K562 (cell line): ENCODE measurements at regions not wholly inside any gene's neighbourhood (a gene's known extent, or its start where the extent isn't known, plus 50 kb on each side); places are given as distances from the start of the nearest gene placed in this dataset.

ENCODE experiments used
- KAT7 ChIP-seq: sonication (generic); formaldehyde crosslinking; IDR thresholded peaks from 2 replicates; pipeline ENCODE4 v1.8.0; 2022; ENCODE audit warnings: missing genetic modification reagents, mild to moderate bottlenecking, borderline replicate concordance
- NFYB ChIP-seq: IDR thresholded peaks from 2 replicates; pipeline ENCODE4 v1.6.1; 2011; ENCODE audit warnings: mild to moderate bottlenecking, moderate library complexity; ENCODE audit not compliant: insufficient read length; ENCODE audit errors: extremely low read depth
- ZBTB7A ChIP-seq: IDR thresholded peaks from 2 replicates; pipeline ENCODE4 v1.6.1; 2011; ENCODE audit warnings: low read depth, mild to moderate bottlenecking, low read length, moderate library complexity, borderline replicate concordance; ENCODE audit not compliant: control insufficient read depth
- ZNF311 ChIP-seq: fragments of 250-450 bp; sonication (Bioruptor Pico); IDR thresholded peaks from 2 replicates; pipeline ENCODE4 v1.4.0; 2020; ENCODE audit warnings: mild to moderate bottlenecking, moderate library complexity
- TF ChIP-seq, protein P1 (sequence below): sonication (generic); formaldehyde crosslinking; IDR thresholded peaks from 2 replicates; pipeline ENCODE4 v1.8.1; 2022; ENCODE audit warnings: missing genetic modification reagents
- TF ChIP-seq, protein P2 (sequence below), 3 experiments: IDR thresholded peaks in 2 of 3; conservative IDR thresholded peaks in 1 of 3; 2 replicates each; pipeline ENCODE4 v1.5.1; 2011 to 2012; ENCODE audit warnings: low read length in 3 of 3, mild to moderate bottlenecking in 3 of 3, control low read depth in 2 of 3, improper control_type of control experiment in 1 of 3, inconsistent platforms in 1 of 3, low read depth in 1 of 3, mixed read lengths in 1 of 3, moderate library complexity in 1 of 3; ENCODE audit not compliant: insufficient read depth in 2 of 3
- TF ChIP-seq, protein P3 (sequence below): fragments of 450-650 bp; IDR thresholded peaks from 2 replicates; pipeline ENCODE4 v1.6.1; 2016

GRCh38 chr7:52586704-52587103 lies 448.7 kb upstream of the POM121L12 start:
- TF ChIP-seq NFYB (no peak), ZNF311 (no peak), ZBTB7A (no peak), KAT7 (no peak)
- TF ChIP-seq, protein P1, sequence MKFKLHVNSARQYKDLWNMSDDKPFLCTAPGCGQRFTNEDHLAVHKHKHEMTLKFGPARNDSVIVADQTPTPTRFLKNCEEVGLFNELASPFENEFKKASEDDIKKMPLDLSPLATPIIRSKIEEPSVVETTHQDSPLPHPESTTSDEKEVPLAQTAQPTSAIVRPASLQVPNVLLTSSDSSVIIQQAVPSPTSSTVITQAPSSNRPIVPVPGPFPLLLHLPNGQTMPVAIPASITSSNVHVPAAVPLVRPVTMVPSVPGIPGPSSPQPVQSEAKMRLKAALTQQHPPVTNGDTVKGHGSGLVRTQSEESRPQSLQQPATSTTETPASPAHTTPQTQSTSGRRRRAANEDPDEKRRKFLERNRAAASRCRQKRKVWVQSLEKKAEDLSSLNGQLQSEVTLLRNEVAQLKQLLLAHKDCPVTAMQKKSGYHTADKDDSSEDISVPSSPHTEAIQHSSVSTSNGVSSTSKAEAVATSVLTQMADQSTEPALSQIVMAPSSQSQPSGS (CRISPR knock-in tag) = no peak
- TF ChIP-seq, protein P2, sequence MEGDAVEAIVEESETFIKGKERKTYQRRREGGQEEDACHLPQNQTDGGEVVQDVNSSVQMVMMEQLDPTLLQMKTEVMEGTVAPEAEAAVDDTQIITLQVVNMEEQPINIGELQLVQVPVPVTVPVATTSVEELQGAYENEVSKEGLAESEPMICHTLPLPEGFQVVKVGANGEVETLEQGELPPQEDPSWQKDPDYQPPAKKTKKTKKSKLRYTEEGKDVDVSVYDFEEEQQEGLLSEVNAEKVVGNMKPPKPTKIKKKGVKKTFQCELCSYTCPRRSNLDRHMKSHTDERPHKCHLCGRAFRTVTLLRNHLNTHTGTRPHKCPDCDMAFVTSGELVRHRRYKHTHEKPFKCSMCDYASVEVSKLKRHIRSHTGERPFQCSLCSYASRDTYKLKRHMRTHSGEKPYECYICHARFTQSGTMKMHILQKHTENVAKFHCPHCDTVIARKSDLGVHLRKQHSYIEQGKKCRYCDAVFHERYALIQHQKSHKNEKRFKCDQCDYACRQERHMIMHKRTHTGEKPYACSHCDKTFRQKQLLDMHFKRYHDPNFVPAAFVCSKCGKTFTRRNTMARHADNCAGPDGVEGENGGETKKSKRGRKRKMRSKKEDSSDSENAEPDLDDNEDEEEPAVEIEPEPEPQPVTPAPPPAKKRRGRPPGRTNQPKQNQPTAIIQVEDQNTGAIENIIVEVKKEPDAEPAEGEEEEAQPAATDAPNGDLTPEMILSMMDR (IDR thresholded peaks at IDR 0.05 in 2 of 3, conservative IDR thresholded peaks at IDR 0.05 in 1 of 3; ENCODE audit: insufficient read depth in 2 of 3, low read depth in 1 of 3, low read length in 3 of 3) = no peak
- TF ChIP-seq, protein P3, sequence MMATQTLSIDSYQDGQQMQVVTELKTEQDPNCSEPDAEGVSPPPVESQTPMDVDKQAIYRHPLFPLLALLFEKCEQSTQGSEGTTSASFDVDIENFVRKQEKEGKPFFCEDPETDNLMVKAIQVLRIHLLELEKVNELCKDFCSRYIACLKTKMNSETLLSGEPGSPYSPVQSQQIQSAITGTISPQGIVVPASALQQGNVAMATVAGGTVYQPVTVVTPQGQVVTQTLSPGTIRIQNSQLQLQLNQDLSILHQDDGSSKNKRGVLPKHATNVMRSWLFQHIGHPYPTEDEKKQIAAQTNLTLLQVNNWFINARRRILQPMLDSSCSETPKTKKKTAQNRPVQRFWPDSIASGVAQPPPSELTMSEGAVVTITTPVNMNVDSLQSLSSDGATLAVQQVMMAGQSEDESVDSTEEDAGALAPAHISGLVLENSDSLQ = no peak
